Kidney (tissue), 13 donors: ENCODE measurements at regions not wholly inside any gene's neighbourhood (a gene's known extent, or its start where the extent isn't known, plus 50 kb on each side); places are given as distances from the start of the nearest gene placed in this dataset.

ENCODE experiments used
- DNase-seq, 5 donors: peaks; one replicate each; pipeline ENCODE4 v3.0.0-alpha.2; 2013 to 2020
- FAIRE-seq: peaks from 2 replicates; lab custom pipeline; 2012; peaks lifted over from hg19 to GRCh38; lab: Jason Lieb, UNC
- H3K27ac ChIP-seq, 2 donors: one replicate each; pipeline ENCODE4 v1.7.0; 2013; ENCODE audit warnings: low read depth in 2 of 2, low read length in 2 of 2, inconsistent platforms in 1 of 2
- H3K27me3 ChIP-seq: one replicate; pipeline ENCODE4 v1.7.1; 2013; ENCODE audit warnings: low read length, inconsistent platforms; ENCODE audit not compliant: control insufficient read depth, insufficient read depth
- H3K36me3 ChIP-seq, 3 donors: one replicate each; pipeline versions ENCODE4 v1.7.0 to v1.7.1; 2013; ENCODE audit warnings: low read length in 3 of 3, control low read depth in 1 of 3, inconsistent platforms in 1 of 3; ENCODE audit not compliant: insufficient read depth in 3 of 3, control insufficient read depth in 2 of 3
- H3K4me1 ChIP-seq, 3 donors: one replicate each; pipeline versions ENCODE4 v1.7.0 to v1.7.1; 2013; ENCODE audit warnings: low read length in 3 of 3, inconsistent platforms in 1 of 3, low read depth in 1 of 3; ENCODE audit not compliant: control insufficient read depth in 2 of 3, insufficient read depth in 2 of 3
- H3K4me3 ChIP-seq, 3 donors: one replicate each; pipeline versions ENCODE4 v1.7.0 to v1.8.1; 2013; ENCODE audit warnings: low read length in 3 of 3, control low read depth in 1 of 3, inconsistent platforms in 1 of 3
- H3K9ac ChIP-seq, 3 donors: one replicate each; pipeline versions ENCODE4 v1.7.0 to v1.7.1; 2013; ENCODE audit warnings: low read length in 3 of 3, control low read depth in 1 of 3, inconsistent platforms in 1 of 3
- H3K9me3 ChIP-seq, 3 donors: one replicate each; pipeline versions ENCODE4 v1.7.0 to v1.7.1; 2013; ENCODE audit warnings: low read length in 3 of 3, control low read depth in 1 of 3, inconsistent platforms in 1 of 3; ENCODE audit not compliant: control insufficient read depth in 2 of 3, insufficient read depth in 1 of 3
- CTCF ChIP-seq: IDR thresholded peaks from 3 replicates; pipeline ENCODE4 v1.5.1; 2012; ENCODE audit warnings: mild to moderate bottlenecking, moderate library complexity, borderline replicate concordance; ENCODE audit not compliant: insufficient read depth; ENCODE audit errors: extremely low read depth
- intact Hi-C: fragments of 100-400 bp; cut with DNase I; formaldehyde crosslinking; loops from one replicate; pipeline ENCODE4 v1.11.1; 2022
- donor health status: control.
- donor health status: control.
- donor health status: control.
- donor health status: control.
- donor health status: control.
- donor health status: DM: yes; HTN: yes; CAD: no.
- donor health status: Normal renal cell carcinoma (clear cell type).

GRCh38 chr9:3696368-3696767, 170.6 kb upstream of the RFX3 start:
- intact Hi-C loops: no loop called here
- DNase-seq: peak in 1 of 5 donors; percentile 19
- no peaks in the 10 kb centered on the region for H3K36me3 ChIP-seq
- no peak overlapping the region for H3K9ac ChIP-seq
- H3K9me3 ChIP-seq: no peaks in the 10 kb centered on the region
- H3K4me3 ChIP-seq: no peak overlapping the region
- H3K27ac ChIP-seq: no peak overlapping the region
- H3K4me1 ChIP-seq: no peaks in the 10 kb centered on the region
- TF ChIP-seq CTCF: no peak
- no peaks in the 10 kb centered on the region for H3K27me3 ChIP-seq
- no peak for FAIRE-seq

- H3K4me3 ChIP-seq: no peak overlapping the region
- intact Hi-C loops: no loop called here
- no peaks in the 10 kb centered on the region for H3K9me3 ChIP-seq
- H3K9ac ChIP-seq: no peak overlapping the region
- DNase-seq: no peak
- no peaks in the 10 kb centered on the region for H3K4me1 ChIP-seq
- H3K27me3 ChIP-seq: no peaks in the 10 kb centered on the region
- no peak for FAIRE-seq
- H3K27ac ChIP-seq: no peak overlapping the region
- TF ChIP-seq CTCF: no peak
- no peaks in the 10 kb centered on the region for H3K36me3 ChIP-seq
Measured at GRCh38 chr9:3692606-3693005, 166.8 kb upstream of the RFX3 start.

DNA sequence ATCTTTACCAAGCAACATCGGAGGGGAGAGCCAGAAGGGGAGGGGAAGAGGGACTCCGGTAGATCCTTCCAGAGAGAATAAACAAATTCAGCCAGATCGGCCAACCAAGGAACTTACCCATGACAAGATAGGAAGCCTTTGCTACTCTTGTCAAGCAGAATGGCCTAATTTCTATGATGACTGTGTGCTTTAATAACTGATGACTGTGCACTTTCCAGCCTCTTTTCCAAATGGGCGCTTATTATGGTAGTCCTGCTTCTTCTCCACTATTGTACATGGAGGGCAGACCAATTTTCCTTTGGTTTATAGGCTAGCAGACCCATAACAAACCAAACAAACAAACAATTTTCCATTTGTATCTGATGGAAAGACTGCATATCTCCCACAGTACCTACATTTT, 163.8 kb upstream of the RFX3 start:
- intact Hi-C loops: no loop called here
- Histone ChIP-seq H3K4me1 (no peaks in the 10 kb centered on the region), H3K27ac (no peak overlapping the region), H3K9me3 (no peaks in the 10 kb centered on the region), H3K27me3 (no peaks in the 10 kb centered on the region), H3K4me3 (no peak overlapping the region), H3K36me3 (no peaks in the 10 kb centered on the region), H3K9ac (no peak overlapping the region)
- no peak for DNase-seq
- no peak for FAIRE-seq
- no peak for TF ChIP-seq CTCF

DNA sequence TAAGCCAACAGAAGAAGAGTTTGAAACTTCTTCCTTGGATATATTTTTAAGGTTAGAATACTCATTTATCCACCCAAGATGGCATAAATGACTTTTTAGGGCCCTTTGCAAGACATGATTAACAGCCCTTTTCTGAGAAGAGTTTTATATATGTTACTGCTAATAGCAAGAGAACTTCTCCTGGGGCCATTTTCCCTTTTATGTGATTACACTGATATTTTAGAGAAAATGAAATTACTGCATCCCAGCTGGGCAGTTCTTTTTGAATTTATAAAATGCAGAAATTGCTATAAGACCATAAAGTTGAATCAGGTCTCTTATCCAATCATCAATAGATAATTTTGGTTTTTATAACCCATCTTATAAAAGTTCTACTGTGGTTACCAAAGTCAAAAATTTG, 161.3 kb upstream of the RFX3 start:
- H3K27me3 ChIP-seq: no peaks in the 10 kb centered on the region
- no peaks in the 10 kb centered on the region for H3K36me3 ChIP-seq
- H3K9me3 ChIP-seq: no peaks in the 10 kb centered on the region
- H3K4me3 ChIP-seq: no peak overlapping the region
- H3K9ac ChIP-seq: no peak overlapping the region
- TF ChIP-seq CTCF: no peak
- no peak overlapping the region for H3K27ac ChIP-seq
- intact Hi-C loops: no loop called here
- DNase-seq: no peak
- FAIRE-seq: no peak
- no peaks in the 10 kb centered on the region for H3K4me1 ChIP-seq
